ENCODE measurements at regions not wholly inside any gene's neighbourhood (a gene's known extent, or its start where the extent isn't known, plus 50 kb on each side); places are given as distances from the start of the nearest gene placed in this dataset.
"Not testable (repeated sequence)": the region's sequence is repeated elsewhere in the genome, so short reads cannot be mapped to it uniquely, and the experiment has no call there.

GRCh38 chr4:118531947-118532346 is 153.2 kb upstream of the METTL14 start:
- not testable (repeated sequence) for TF ChIP-seq ZNF274 (IDR thresholded peaks at IDR 0.05; ENCODE audit: low read depth, low read length); SUZ12 (IDR thresholded peaks at IDR 0.05; ENCODE audit: extremely low read depth, insufficient read depth, insufficient read length)
